ENCODE measurements at regions not wholly inside any gene's neighbourhood (a gene's known extent, or its start where the extent isn't known, plus 50 kb on each side); places are given as distances from the start of the nearest gene placed in this dataset.

DNA sequence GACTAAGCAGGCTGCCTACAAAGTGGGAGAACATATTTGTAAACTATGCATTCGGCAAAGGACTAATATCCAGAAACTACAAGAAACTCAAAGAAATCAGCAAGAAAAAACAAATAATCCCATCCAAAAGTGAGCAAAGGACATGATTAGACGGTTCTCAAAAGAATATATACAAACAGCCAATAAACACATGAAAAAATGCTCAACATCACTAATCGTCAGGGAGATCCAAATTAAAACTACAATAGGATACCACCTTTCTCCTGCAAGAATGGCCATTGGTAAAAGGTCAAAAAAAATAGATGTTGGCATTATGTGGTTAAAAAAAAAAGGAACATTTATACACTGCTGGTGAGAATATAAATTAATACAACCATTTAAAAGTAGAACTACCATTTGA is 259.6 kb upstream of the SLITRK3 start:
- TF ChIP-seq, protein P1, sequence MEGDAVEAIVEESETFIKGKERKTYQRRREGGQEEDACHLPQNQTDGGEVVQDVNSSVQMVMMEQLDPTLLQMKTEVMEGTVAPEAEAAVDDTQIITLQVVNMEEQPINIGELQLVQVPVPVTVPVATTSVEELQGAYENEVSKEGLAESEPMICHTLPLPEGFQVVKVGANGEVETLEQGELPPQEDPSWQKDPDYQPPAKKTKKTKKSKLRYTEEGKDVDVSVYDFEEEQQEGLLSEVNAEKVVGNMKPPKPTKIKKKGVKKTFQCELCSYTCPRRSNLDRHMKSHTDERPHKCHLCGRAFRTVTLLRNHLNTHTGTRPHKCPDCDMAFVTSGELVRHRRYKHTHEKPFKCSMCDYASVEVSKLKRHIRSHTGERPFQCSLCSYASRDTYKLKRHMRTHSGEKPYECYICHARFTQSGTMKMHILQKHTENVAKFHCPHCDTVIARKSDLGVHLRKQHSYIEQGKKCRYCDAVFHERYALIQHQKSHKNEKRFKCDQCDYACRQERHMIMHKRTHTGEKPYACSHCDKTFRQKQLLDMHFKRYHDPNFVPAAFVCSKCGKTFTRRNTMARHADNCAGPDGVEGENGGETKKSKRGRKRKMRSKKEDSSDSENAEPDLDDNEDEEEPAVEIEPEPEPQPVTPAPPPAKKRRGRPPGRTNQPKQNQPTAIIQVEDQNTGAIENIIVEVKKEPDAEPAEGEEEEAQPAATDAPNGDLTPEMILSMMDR (IDR thresholded peaks at IDR 0.05): no peak
- no peak for TF ChIP-seq POLR2A (IDR thresholded peaks at IDR 0.05)
- TF ChIP-seq POLR2AphosphoS5 (IDR thresholded peaks at IDR 0.05): no peak
- TF ChIP-seq EP300 (IDR thresholded peaks at IDR 0.05): no peak

Measured in stomach (tissue), 4 donors.